GM23338 (cell line): ENCODE measurements at regions not wholly inside any gene's neighbourhood (a gene's known extent, or its start where the extent isn't known, plus 50 kb on each side); places are given as distances from the start of the nearest gene placed in this dataset.
A peak's percentile ranks its signal among the peaks of the same experiment; 100 is the strongest.

ENCODE experiments used
- ATAC-seq: fragments of 200-7000 bp; cut with Tn5 transposase; 3 replicates; pipeline ENCODE4 v1.9.1; 2020
- DNase-seq: peaks from one replicate; pipeline ENCODE4 v3.0.0-alpha.2; 2015; ENCODE audit warnings: low spot score
- H2AFZ ChIP-seq: fragments of 200-600 bp; sonication (generic); 2 replicates; pipeline ENCODE4 v1.8.0; 2016; ENCODE audit warnings: antibody characterized with exemption, mild to moderate bottlenecking, moderate library complexity
- H3F3A ChIP-seq: fragments of 200-600 bp; sonication (generic); replicated peaks from 2 replicates; pipeline ENCODE4 v1.8.0; 2017; ENCODE audit warnings: antibody characterized with exemption, mixed run types, low read depth
- H3K27ac ChIP-seq: fragments of 200-600 bp; sonication (generic); 2 replicates; pipeline ENCODE4 v1.6.1; 2016; ENCODE audit warnings: low read depth
- H3K27me3 ChIP-seq: fragments of 200-600 bp; sonication (generic); 2 replicates; pipeline ENCODE4 v1.8.0; 2016; ENCODE audit warnings: mild to moderate bottlenecking, mixed run types, moderate library complexity; ENCODE audit not compliant: insufficient read depth
- H3K36me3 ChIP-seq: fragments of 200-600 bp; sonication (generic); 2 replicates; pipeline ENCODE4 v1.8.0; 2016; ENCODE audit warnings: mild to moderate bottlenecking; ENCODE audit not compliant: insufficient read depth
- H3K4me1 ChIP-seq: fragments of 200-600 bp; sonication (generic); 2 replicates; pipeline ENCODE4 v1.8.0; 2016; ENCODE audit warnings: mild to moderate bottlenecking, moderate library complexity; ENCODE audit not compliant: insufficient read depth
- H3K4me2 ChIP-seq: fragments of 200-600 bp; sonication (generic); 2 replicates; pipeline ENCODE4 v1.7.1; 2017; ENCODE audit warnings: mixed run types
- H3K4me3 ChIP-seq: fragments of 200-600 bp; sonication (generic); 2 replicates; pipeline ENCODE4 v1.6.1; 2016; ENCODE audit warnings: mixed run types
- H3K79me2 ChIP-seq: fragments of 200-600 bp; sonication (generic); replicated peaks from 2 replicates; pipeline ENCODE4 v1.8.0; 2017; ENCODE audit warnings: mild to moderate bottlenecking; ENCODE audit not compliant: insufficient read depth
- H3K9me2 ChIP-seq: fragments of 200-600 bp; sonication (generic); 2 replicates; pipeline ENCODE4 v1.8.0; 2017; ENCODE audit not compliant: insufficient read depth
- H4K20me1 ChIP-seq: fragments of 200-600 bp; sonication (generic); replicated peaks from 2 replicates; pipeline ENCODE4 v1.8.0; 2017; ENCODE audit warnings: mild to moderate bottlenecking; ENCODE audit not compliant: insufficient read depth
- H3K27ac Mint-ChIP-seq: 2 replicates; pipeline ENCODE4 v1.8.0; 2020; ENCODE audit warnings: inconsistent platforms, mild to moderate bottlenecking, moderate library complexity, mixed read lengths
- H3K27me3 Mint-ChIP-seq: 3 replicates; pipeline ENCODE4 v1.8.0; 2022; ENCODE audit warnings: low read depth, mild to moderate bottlenecking, moderate library complexity, mixed read lengths, inconsistent platforms; ENCODE audit not compliant: insufficient read depth, poor library complexity
- H3K36me3 Mint-ChIP-seq: 3 replicates; pipeline ENCODE4 v1.8.0; 2021; ENCODE audit warnings: low read depth, mild to moderate bottlenecking, inconsistent platforms, moderate library complexity, mixed read lengths
- H3K4me1 Mint-ChIP-seq: 3 replicates; pipeline ENCODE4 v1.8.0; 2020; ENCODE audit warnings: mild to moderate bottlenecking, inconsistent platforms, mixed read lengths
- H3K4me3 Mint-ChIP-seq: 3 replicates; pipeline ENCODE4 v1.8.0; 2021; ENCODE audit warnings: moderate library complexity, mild to moderate bottlenecking, inconsistent platforms, mixed read lengths
- H3K9me3 Mint-ChIP-seq: 3 replicates; pipeline ENCODE4 v1.8.0; 2020; ENCODE audit warnings: moderate library complexity, mild to moderate bottlenecking, inconsistent platforms, mixed read lengths
- CREB1 ChIP-seq: fragments of 250-450 bp; sonication (Bioruptor Pico); IDR thresholded peaks from 2 replicates; pipeline ENCODE4 v1.5.0; 2020; ENCODE audit warnings: low read depth, mild to moderate bottlenecking, moderate library complexity
- CTCF ChIP-seq, 2 experiments: fragments of 200-600 bp in 1 of 2; sonication (generic) in 1 of 2; conservative IDR thresholded peaks; 2 replicates each; pipeline versions ENCODE4 v1.5.1 to v1.6.1; 2016 to 2017; ENCODE audit warnings: antibody characterized with exemption in 2 of 2, low read depth in 2 of 2, mild to moderate bottlenecking in 2 of 2, moderate library complexity in 1 of 2
- ETS1 ChIP-seq: IDR thresholded peaks from 2 replicates; pipeline ENCODE4 v1.6.1; 2016; ENCODE audit warnings: antibody characterized with exemption
- EZH2 ChIP-seq: fragments of 200-600 bp; sonication (generic); IDR thresholded peaks from one replicate; pipeline ENCODE4 v1.8.0; 2017; ENCODE audit warnings: antibody characterized with exemption, mild to moderate bottlenecking, low read depth; ENCODE audit not compliant: unreplicated experiment
- EZH2phosphoT487 ChIP-seq: fragments of 200-600 bp; sonication (generic); IDR thresholded peaks from one replicate; pipeline ENCODE4 v1.8.1; 2018; ENCODE audit warnings: antibody characterized with exemption; ENCODE audit not compliant: unreplicated experiment
- JUNB ChIP-seq: IDR thresholded peaks from one replicate; pipeline ENCODE4 v1.6.1; 2016; ENCODE audit warnings: antibody characterized with exemption; ENCODE audit not compliant: unreplicated experiment
- NANOG ChIP-seq: IDR thresholded peaks from 2 replicates; pipeline ENCODE4 v1.6.1; 2016; ENCODE audit warnings: antibody characterized with exemption, borderline replicate concordance
- POLR2AphosphoS5 ChIP-seq: IDR thresholded peaks from 2 replicates; pipeline ENCODE4 v1.6.1; 2016; ENCODE audit warnings: antibody characterized with exemption, low read depth
- STAT1 ChIP-seq: IDR thresholded peaks from one replicate; pipeline ENCODE4 v1.6.1; 2016; ENCODE audit warnings: antibody characterized with exemption; ENCODE audit not compliant: unreplicated experiment
- ZNF114 ChIP-seq: fragments of 250-450 bp; sonication (Bioruptor Pico); IDR thresholded peaks from 2 replicates; pipeline ENCODE4 v1.5.0; 2020; ENCODE audit warnings: mild to moderate bottlenecking, moderate library complexity
- ZNF331 ChIP-seq: fragments of 250-450 bp; sonication (Bioruptor Pico); IDR thresholded peaks from 2 replicates; pipeline ENCODE4 v1.5.0; 2020; ENCODE audit warnings: low read depth, mild to moderate bottlenecking, moderate library complexity
- ZNF462 ChIP-seq: fragments of 250-450 bp; sonication (Bioruptor Pico); IDR thresholded peaks from 2 replicates; pipeline ENCODE4 v1.5.0; 2020; ENCODE audit warnings: mild to moderate bottlenecking, moderate library complexity

GRCh38 chr6:168232989-168233874, 86.3 kb downstream of the DACT2 start (continued):
- TF ChIP-seq CTCF (conservative IDR thresholded peaks at IDR 0.05; ENCODE audit: low read depth in 2 of 2), result peak in 1 of 2 experiments; percentile 56; a peak in 2 of 4 replicates
- no peak for TF ChIP-seq CREB1

- H3K4me3 Mint-ChIP-seq, result no peak overlapping the region
- no peaks in the 10 kb centered on the region for H3K27me3 ChIP-seq
- H3K36me3 Mint-ChIP-seq, result no peaks in the 10 kb centered on the region
- H3K27ac Mint-ChIP-seq, result no peak overlapping the region
- DNase-seq (no peak), ATAC-seq (peak; percentile 81)
- H3K4me1 Mint-ChIP-seq, result peaks cover 19% of the 10 kb centered on the region
- no peaks in the 10 kb centered on the region for H3K4me1 ChIP-seq
- H3K9me3 Mint-ChIP-seq, result no peaks in the 10 kb centered on the region
- no peak overlapping the region for H3K4me3 ChIP-seq
- H3K27me3 Mint-ChIP-seq, result peaks cover 3% of the 10 kb centered on the region
- no peak overlapping the region for H2AFZ ChIP-seq
- no peaks in the 10 kb centered on the region for H3K9me2 ChIP-seq
- no peak overlapping the region for H3K27ac ChIP-seq
- no peaks in the 10 kb centered on the region for H3F3A ChIP-seq
- no peaks in the 10 kb centered on the region for H3K36me3 ChIP-seq
- H3K79me2 ChIP-seq, result no peaks in the 10 kb centered on the region
- H4K20me1 ChIP-seq, result no peaks in the 10 kb centered on the region
- no peak overlapping the region for H3K4me2 ChIP-seq
- no peak for TF ChIP-seq ETS1
- TF ChIP-seq STAT1, result no peak
- TF ChIP-seq NANOG, result no peak
- TF ChIP-seq EZH2phosphoT487, result no peak
- TF ChIP-seq JUNB, result no peak
- no peak for TF ChIP-seq ZNF331 (CRISPR knock-in tag)
- TF ChIP-seq CREB1, result no peak
- TF ChIP-seq ZNF114 (CRISPR knock-in tag), result no peak
- no peak for TF ChIP-seq EZH2
- no peak for TF ChIP-seq ZNF462 (CRISPR knock-in tag)
- no peak for TF ChIP-seq CTCF (conservative IDR thresholded peaks at IDR 0.05; ENCODE audit: low read depth in 2 of 2)
- TF ChIP-seq POLR2AphosphoS5, result no peak
These were observed 87.0 kb downstream of the DACT2 start for GRCh38 chr6:168232528-168232927.
